Stimulated activated CD4-positive, alpha-beta T cell treated with anti-CD3 and anti-CD28 coated beads, Interleukin-15, amount 100 ng/mL, for 1 hour (primary cell): ENCODE measurements at regions not wholly inside any gene's neighbourhood (a gene's known extent, or its start where the extent isn't known, plus 50 kb on each side); places are given as distances from the start of the nearest gene placed in this dataset.
A peak's percentile ranks its signal among the peaks of the same experiment; 100 is the strongest.

Experiments used
- DNase-seq, 2 donors: peaks; one replicate each; pipeline ENCODE4 v3.0.0-alpha.2; 2020; ENCODE audit warnings: low read depth in 1 of 2, low spot score in 1 of 2

- no peak for DNase-seq
These were observed 210.3 kb downstream of the SETD4 start for GRCh38 chr21:35850029-35850428.

DNA sequence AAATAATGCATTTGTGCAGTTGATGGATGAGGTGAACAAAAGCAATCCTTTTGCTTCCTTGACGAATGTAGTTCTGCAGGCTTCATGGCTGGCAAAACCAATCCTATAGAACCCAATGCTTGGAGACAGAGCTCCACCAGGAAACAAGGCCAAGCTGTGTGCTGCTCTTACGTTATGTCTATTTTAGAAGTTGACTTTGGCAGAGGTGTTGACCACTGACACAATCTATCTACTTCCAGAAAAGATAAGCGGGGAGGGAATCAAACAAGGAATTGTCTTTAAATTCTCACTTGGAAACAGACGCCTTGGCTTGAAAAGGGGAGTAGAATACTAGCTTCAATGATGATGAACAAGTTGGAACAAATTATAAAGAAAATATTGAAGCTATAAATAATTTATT lies 211.2 kb downstream of the SETD4 start:
- no peak for DNase-seq

GRCh38 chr21:35843911-35844667 lies 216.2 kb downstream of the SETD4 start:
- no peak for DNase-seq

DNA sequence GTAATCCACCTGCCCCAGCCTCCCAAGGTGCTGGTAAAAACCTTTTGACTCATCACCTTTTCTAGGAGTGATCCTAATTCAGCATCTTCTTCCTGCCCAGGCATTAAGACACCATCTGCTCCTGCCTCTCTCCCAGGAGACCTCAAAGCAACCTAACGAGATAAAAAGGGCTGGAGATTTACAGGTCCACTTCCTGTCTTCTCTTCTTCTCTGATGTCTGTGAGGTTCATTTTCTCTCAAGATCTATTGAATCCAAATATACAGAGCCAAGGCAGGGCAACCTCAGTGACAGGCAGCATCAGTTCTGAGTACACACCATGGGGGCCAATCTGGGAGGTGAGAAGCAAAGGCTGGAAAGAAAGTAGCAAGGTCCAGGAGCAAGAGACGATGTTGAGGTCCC lies 219.4 kb downstream of the SETD4 start:
- no peak for DNase-seq

DNA sequence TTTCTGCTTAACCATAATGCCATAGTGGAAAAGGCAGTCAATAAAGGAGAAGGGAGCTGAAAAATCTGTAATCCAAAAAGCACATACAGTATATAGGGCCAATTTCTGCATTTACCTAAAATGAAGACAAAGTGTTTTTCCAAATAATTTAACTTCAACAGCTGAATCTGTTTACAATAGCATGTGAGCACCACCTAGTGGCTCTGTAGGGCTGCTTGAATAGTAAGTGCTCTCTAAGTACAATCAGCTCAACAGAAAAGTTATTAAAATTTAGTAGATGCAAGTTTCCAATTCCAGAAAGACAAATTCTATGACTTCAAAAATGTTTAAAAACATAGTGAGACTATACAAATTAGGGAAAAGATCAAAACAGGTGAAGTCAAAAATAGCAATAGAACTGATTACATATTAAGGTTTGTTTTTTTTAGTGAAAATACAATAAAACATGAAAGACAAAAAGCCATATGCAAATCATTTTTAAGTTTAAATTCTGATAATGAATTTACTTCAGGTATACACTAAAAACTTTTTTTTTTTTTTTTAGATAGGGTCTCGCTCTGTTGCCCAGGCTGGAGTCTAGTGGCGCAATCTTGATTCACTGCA lies 220.0 kb downstream of the SETD4 start:
- DNase-seq, result peak in 1 of 2 donors; percentile 5

- no peak for DNase-seq
These were observed 221.2 kb downstream of the SETD4 start for GRCh38 chr21:35838987-35839763.

- no peak for DNase-seq
These were observed 222.0 kb downstream of the SETD4 start for GRCh38 chr21:35838350-35838749.

DNA sequence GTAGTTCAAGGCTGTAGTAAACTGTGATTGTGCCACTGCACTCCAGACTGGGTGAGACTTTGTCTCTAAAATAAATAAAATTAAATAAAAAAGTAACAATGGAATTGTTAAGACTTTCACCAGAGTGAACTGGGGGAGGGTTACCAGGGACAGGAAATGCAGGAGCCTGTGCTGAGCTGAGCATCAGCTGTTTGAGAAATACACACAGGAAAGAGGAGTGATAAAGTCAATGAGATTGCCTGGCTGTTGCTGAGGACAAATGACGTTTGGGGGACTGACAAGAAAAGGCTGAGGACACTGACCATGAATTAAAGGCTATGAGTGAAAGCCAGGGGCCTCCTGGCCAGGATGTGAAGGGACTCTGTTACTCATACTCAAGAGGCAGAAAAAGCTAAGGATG lies 226.3 kb downstream of the SETD4 start:
- no peak for DNase-seq

GRCh38 chr21:35833388-35833787 lies 226.9 kb downstream of the SETD4 start:
- no peak for DNase-seq

DNA sequence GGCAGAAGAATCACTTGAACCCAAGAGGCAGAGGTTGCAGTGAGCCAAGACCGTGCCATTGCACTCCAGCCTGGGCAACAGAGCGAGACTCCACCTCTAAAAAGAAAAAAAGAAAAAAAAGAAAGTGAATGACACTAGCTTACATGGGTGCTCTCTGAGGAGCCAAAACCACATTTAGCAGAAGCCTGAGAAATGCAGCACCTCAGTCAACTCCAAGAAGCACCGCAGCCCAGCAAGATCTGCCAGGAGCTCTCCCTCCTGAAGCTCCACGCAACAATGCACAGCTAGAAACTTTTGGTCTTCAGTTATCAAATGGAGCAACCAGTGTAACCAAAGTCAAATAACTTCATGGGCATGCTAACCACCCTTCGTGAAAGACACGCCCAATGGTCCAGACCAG lies 229.1 kb downstream of the SETD4 start:
- DNase-seq, result no peak

- no peak for DNase-seq
These were observed 231.3 kb downstream of the SETD4 start for GRCh38 chr21:35829067-35829466.

GRCh38 chr21:35828161-35828560 lies 232.2 kb downstream of the SETD4 start:
- no peak for DNase-seq

- no peak for DNase-seq
These were observed 233.3 kb downstream of the SETD4 start for GRCh38 chr21:35827004-35827403.

GRCh38 chr21:35825370-35826353 lies 234.7 kb downstream of the SETD4 start:
- no peak for DNase-seq

DNA sequence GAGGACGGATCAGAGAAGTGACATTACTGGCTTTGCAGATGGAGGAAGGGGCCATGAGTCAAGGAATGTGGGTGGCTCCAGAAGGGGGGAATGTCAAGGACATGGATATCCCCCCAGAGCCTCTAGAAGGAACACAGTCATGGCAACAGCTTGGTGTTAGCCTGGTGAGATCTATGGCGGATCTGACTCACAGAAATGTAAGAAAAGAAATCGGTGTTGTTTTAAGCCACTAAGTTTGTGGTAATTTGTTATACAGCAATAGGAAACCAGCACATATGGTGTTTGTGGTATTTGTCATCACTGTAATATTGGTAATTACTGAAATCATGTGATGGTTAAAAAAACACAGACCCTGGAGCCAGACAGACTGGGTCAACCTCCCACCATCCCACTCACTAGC lies 236.2 kb downstream of the SETD4 start:
- DNase-seq, result no peak

- no peak for DNase-seq
These were observed 241.2 kb downstream of the SETD4 start for GRCh38 chr21:35819134-35819533.

DNA sequence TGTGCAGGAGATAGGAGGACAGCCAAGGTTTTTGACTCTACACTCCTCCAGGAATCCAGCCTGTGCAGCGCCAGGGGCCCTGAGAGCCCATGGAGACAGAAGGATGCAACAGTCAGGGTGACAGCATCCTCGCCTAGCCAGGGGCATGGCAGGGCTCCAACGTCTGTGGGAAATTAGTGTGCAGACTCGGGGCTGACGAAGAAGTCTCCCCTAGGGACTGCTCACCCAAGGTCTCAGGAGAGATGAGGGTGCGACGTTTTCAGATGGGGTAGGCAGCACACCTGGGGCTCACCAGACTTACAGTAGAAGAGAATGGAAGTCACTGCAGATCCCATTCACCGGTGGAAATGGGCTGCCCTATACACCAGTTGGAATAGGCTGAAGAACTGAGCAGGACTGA lies 241.7 kb downstream of the SETD4 start:
- DNase-seq, result no peak

- no peak for DNase-seq
These were observed 245.3 kb downstream of the SETD4 start for GRCh38 chr21:35814858-35815619.

DNA sequence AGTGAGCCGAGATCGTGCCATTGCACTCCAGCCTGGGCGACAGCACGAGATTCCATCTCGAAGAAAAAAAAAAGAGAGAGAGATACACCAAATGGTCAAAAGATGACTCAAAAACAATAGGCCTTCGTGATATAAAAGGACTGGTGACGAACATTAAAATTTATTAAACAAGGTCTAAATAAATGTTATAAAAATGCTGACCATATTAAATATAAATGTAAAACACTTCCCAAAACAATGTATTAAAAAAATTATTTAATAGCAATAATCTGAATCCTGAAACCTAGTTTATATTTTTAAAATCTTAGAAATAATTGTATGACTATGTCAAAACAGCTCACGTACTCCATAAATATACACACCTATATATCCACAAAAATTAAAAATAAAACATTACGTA lies 247.6 kb downstream of the SETD4 start:
- DNase-seq, result no peak

GRCh38 chr21:35811191-35811806 lies 249.0 kb downstream of the SETD4 start:
- DNase-seq, result no peak
